GM19324 (cell line): ENCODE measurements at regions not wholly inside any gene's neighbourhood (a gene's known extent, or its start where the extent isn't known, plus 50 kb on each side); places are given as distances from the start of the nearest gene placed in this dataset.
"Not testable (repeated sequence)": the region's sequence is repeated elsewhere in the genome, so short reads cannot be mapped to it uniquely, and the experiment has no call there.

Source experiments
- ATAC-seq: cut with Tn5 transposase; IDR thresholded peaks from one replicate; pipeline ENCODE4 v1.9.1; 2021; ENCODE audit warnings: mild to moderate bottlenecking, moderate library complexity; ENCODE audit not compliant: unreplicated experiment, low FRiP score

GRCh38 chr12:9415898-9416297 lies 191.8 kb downstream of the KLRB1 start:
- not testable (repeated sequence) for ATAC-seq

GRCh38 chr12:9413862-9414261 lies 193.9 kb downstream of the KLRB1 start:
- not testable (repeated sequence) for ATAC-seq

GRCh38 chr12:9412459-9412858 lies 195.3 kb downstream of the KLRB1 start:
- not testable (repeated sequence) for ATAC-seq

GRCh38 chr12:9411616-9412268 lies 196.0 kb downstream of the KLRB1 start:
- not testable (repeated sequence) for ATAC-seq

GRCh38 chr12:9407425-9407748 lies 199.2 kb upstream of the PZP start:
- ATAC-seq, result not testable (repeated sequence)

GRCh38 chr12:9406564-9407424 lies 198.6 kb upstream of the PZP start:
- no peak for ATAC-seq

- ATAC-seq, result no peak
These were observed 197.8 kb upstream of the PZP start for GRCh38 chr12:9405886-9406563.

GRCh38 chr12:9404469-9405260 lies 196.5 kb upstream of the PZP start:
- ATAC-seq, result no peak

- ATAC-seq, result no peak
These were observed 195.8 kb upstream of the PZP start for GRCh38 chr12:9404031-9404430.

GRCh38 chr12:9402432-9403040 lies 194.3 kb upstream of the PZP start:
- not testable (repeated sequence) for ATAC-seq

- not testable (repeated sequence) for ATAC-seq
These were observed 188.2 kb upstream of the PZP start for GRCh38 chr12:9396367-9396766.

GRCh38 chr12:9395220-9395619 lies 187.0 kb upstream of the PZP start:
- not testable (repeated sequence) for ATAC-seq

GRCh38 chr12:9392842-9393241 lies 184.6 kb upstream of the PZP start:
- ATAC-seq, result no peak

- no peak for ATAC-seq
These were observed 183.6 kb upstream of the PZP start for GRCh38 chr12:9391815-9392214.

GRCh38 chr12:9390761-9391160 lies 182.6 kb upstream of the PZP start:
- no peak for ATAC-seq

GRCh38 chr12:9389796-9390195 lies 181.6 kb upstream of the PZP start:
- no peak for ATAC-seq

- ATAC-seq, result no peak
These were observed 180.2 kb upstream of the PZP start for GRCh38 chr12:9388379-9388778.

- no peak for ATAC-seq
These were observed 179.3 kb upstream of the PZP start for GRCh38 chr12:9387450-9387849.

GRCh38 chr12:9383585-9383984 lies 175.4 kb upstream of the PZP start:
- no peak for ATAC-seq

GRCh38 chr12:9381619-9382018 lies 173.4 kb upstream of the PZP start:
- ATAC-seq, result no peak
